Left ventricle myocardium superior (tissue), 1 donor: ENCODE measurements at regions not wholly inside any gene's neighbourhood (a gene's known extent, or its start where the extent isn't known, plus 50 kb on each side); places are given as distances from the start of the nearest gene placed in this dataset.

Experiments used
- ATAC-seq: fragments of 200-7000 bp; cut with Tn5 transposase; one replicate; pipeline ENCODE4 v1.9.1; 2020; ENCODE audit warnings: mild to moderate bottlenecking, moderate library complexity
- DNase-seq: peaks from one replicate; pipeline ENCODE4 v3.0.0-alpha.2; 2020
- intact Hi-C: fragments of 100-400 bp; cut with micrococcal nuclease; formaldehyde crosslinking; loops from one replicate; pipeline ENCODE4 v1.11.0; 2022
- donor health status: DM: no; HTN: yes; CAD: no; lungs with severe emphysema.

- intact Hi-C loops = no loop called here
- ATAC-seq (no peak), DNase-seq (no peak)
Measured at GRCh38 chrX:11941571-11941970, 183.5 kb downstream of the MSL3 start.

- intact Hi-C loops = no loop called here
- no peak for DNase-seq
- no peak for ATAC-seq
Measured at GRCh38 chrX:11944501-11944900, 186.5 kb downstream of the MSL3 start.

- DNase-seq = no peak
- intact Hi-C loops = no loop called here
- ATAC-seq = no peak
Measured at GRCh38 chrX:11949291-11949690, 189.0 kb upstream of the FRMPD4 start.

GRCh38 chrX:11952176-11952720, 186.0 kb upstream of the FRMPD4 start:
- DNase-seq = peak; percentile 49
- peak; percentile 52 for ATAC-seq

GRCh38 chrX:11953615-11954014, 184.7 kb upstream of the FRMPD4 start:
- DNase-seq (no peak), ATAC-seq (no peak)
- intact Hi-C loops = no loop called here

More at GRCh38 chrX:11952176-11952720, 186.0 kb upstream of the FRMPD4 start:
- intact Hi-C loops = no loop called here

GRCh38 chrX:11954176-11954575, 184.1 kb upstream of the FRMPD4 start:
- DNase-seq = no peak
- no peak for ATAC-seq
- intact Hi-C loops = no loop called here

- DNase-seq (no peak), ATAC-seq (no peak)
- intact Hi-C loops = no loop called here
Measured at GRCh38 chrX:11960031-11960430, 178.2 kb upstream of the FRMPD4 start.

- intact Hi-C loops = no loop called here
- DNase-seq (no peak), ATAC-seq (no peak)
Measured at GRCh38 chrX:11965436-11965835, 172.8 kb upstream of the FRMPD4 start.

- no peak for DNase-seq
- no peak for ATAC-seq
- intact Hi-C loops = no loop called here
Measured at GRCh38 chrX:11967986-11968869, 170.0 kb upstream of the FRMPD4 start.

- DNase-seq = no peak
- peak; percentile 47 for ATAC-seq
- intact Hi-C loops = no loop called here
Measured at GRCh38 chrX:11968991-11969390, 169.3 kb upstream of the FRMPD4 start.

- intact Hi-C loops = no loop called here
- ATAC-seq = peak; percentile 61
- no peak for DNase-seq
Measured at GRCh38 chrX:11970578-11971359, 167.5 kb upstream of the FRMPD4 start.

GRCh38 chrX:11976663-11977062, 161.6 kb upstream of the FRMPD4 start:
- intact Hi-C loops = no loop called here
- DNase-seq = no peak
- no peak for ATAC-seq

- ATAC-seq = no peak
- no peak for DNase-seq
- intact Hi-C loops = no loop called here
Measured at GRCh38 chrX:11992271-11992670, 146.0 kb upstream of the FRMPD4 start.

GRCh38 chrX:11995146-11995545, 143.1 kb upstream of the FRMPD4 start:
- DNase-seq (no peak), ATAC-seq (no peak)
- intact Hi-C loops = no loop called here

- ATAC-seq = no peak
- DNase-seq = no peak
- intact Hi-C loops = no loop called here
Measured at GRCh38 chrX:11996810-11997209, 141.5 kb upstream of the FRMPD4 start.

- intact Hi-C loops = no loop called here
- ATAC-seq = no peak
- no peak for DNase-seq
Measured at GRCh38 chrX:11998944-11999343, 139.3 kb upstream of the FRMPD4 start.

- DNase-seq (no peak), ATAC-seq (no peak)
- intact Hi-C loops = no loop called here
Measured at GRCh38 chrX:12002876-12003275, 135.4 kb upstream of the FRMPD4 start.

- no peak for DNase-seq
- ATAC-seq = no peak
- intact Hi-C loops = no loop called here
Measured at GRCh38 chrX:12007881-12008280, 130.4 kb upstream of the FRMPD4 start.

GRCh38 chrX:12010436-12010835, 127.8 kb upstream of the FRMPD4 start:
- ATAC-seq (no peak), DNase-seq (no peak)
- intact Hi-C loops = no loop called here

- ATAC-seq (no peak), DNase-seq (no peak)
- intact Hi-C loops = no loop called here
Measured at GRCh38 chrX:12011075-12011474, 127.2 kb upstream of the FRMPD4 start.
